HEK293T (cell line): ENCODE measurements at regions not wholly inside any gene's neighbourhood (a gene's known extent, or its start where the extent isn't known, plus 50 kb on each side); places are given as distances from the start of the nearest gene placed in this dataset.
"Not testable (repeated sequence)": the region's sequence is repeated elsewhere in the genome, so short reads cannot be mapped to it uniquely, and the experiment has no call there.

Experiments used
- CTBP1 ChIP-seq: fragments of 450-650 bp; IDR thresholded peaks from 2 replicates; pipeline ENCODE4 v1.6.1; 2016; ENCODE audit warnings: borderline replicate concordance
- ELF4 ChIP-seq: fragments of 450-650 bp; IDR thresholded peaks from 2 replicates; pipeline ENCODE4 v1.6.1; 2017; ENCODE audit warnings: antibody characterized with exemption
- FOXA1 ChIP-seq: fragments of 450-650 bp; IDR thresholded peaks from 2 replicates; pipeline ENCODE4 v1.6.1; 2016; ENCODE audit warnings: mild to moderate bottlenecking
- FOXK2 ChIP-seq: fragments of 450-650 bp; IDR thresholded peaks from 2 replicates; pipeline ENCODE4 v1.6.1; 2016; ENCODE audit warnings: mild to moderate bottlenecking
- FOXM1 ChIP-seq: fragments of 450-650 bp; IDR thresholded peaks from 2 replicates; pipeline ENCODE4 v1.6.1; 2017; ENCODE audit warnings: mild to moderate bottlenecking, borderline replicate concordance
- HDGF ChIP-seq: fragments of 450-650 bp; IDR thresholded peaks from 2 replicates; pipeline ENCODE4 v1.6.1; 2017; ENCODE audit warnings: antibody characterized with exemption, borderline replicate concordance
- L3MBTL2 ChIP-seq: fragments of 450-650 bp; conservative IDR thresholded peaks from 2 replicates; pipeline ENCODE4 v1.6.1; 2016; ENCODE audit warnings: mild to moderate bottlenecking
- LEF1 ChIP-seq: fragments of 450-650 bp; IDR thresholded peaks from 2 replicates; pipeline ENCODE4 v1.6.1; 2017; ENCODE audit warnings: mild to moderate bottlenecking, borderline replicate concordance
- SUZ12 ChIP-seq: fragments of 450-650 bp; IDR thresholded peaks from 2 replicates; pipeline ENCODE4 v1.6.1; 2016; ENCODE audit warnings: mild to moderate bottlenecking
- TARDBP ChIP-seq: fragments of 450-650 bp; IDR thresholded peaks from 2 replicates; pipeline ENCODE4 v1.6.1; 2016
- ZNF384 ChIP-seq: fragments of 450-650 bp; IDR thresholded peaks from 2 replicates; pipeline ENCODE4 v1.6.1; 2016

GRCh38 chr9:36458430-36458915 is 58.4 kb upstream of the RNF38 start:
- not testable (repeated sequence) for TF ChIP-seq HDGF, L3MBTL2, SUZ12, FOXM1, LEF1, ELF4, TARDBP, FOXK2, ZNF384, CTBP1, FOXA1
